SU-DHL-6 (cell line): ENCODE measurements at regions not wholly inside any gene's neighbourhood (a gene's known extent, or its start where the extent isn't known, plus 50 kb on each side); places are given as distances from the start of the nearest gene placed in this dataset.

Experiments used
- CTCF ChIP-seq: fragments of 200-600 bp; sonication (generic); IDR thresholded peaks from one replicate; pipeline ENCODE4 v1.5.1; 2017; ENCODE audit warnings: antibody characterized with exemption, mild to moderate bottlenecking, low read length, moderate library complexity; ENCODE audit not compliant: insufficient read depth, poor library complexity, severe bottlenecking
- EZH2phosphoT487 ChIP-seq: fragments of 200-600 bp; sonication (generic), shearing (Covaris generic); conservative IDR thresholded peaks from 2 replicates; pipeline ENCODE4 v1.6.1; 2018; ENCODE audit warnings: mild to moderate bottlenecking, antibody characterized with exemption, low read length, moderate library complexity, mixed read lengths

GRCh38 chr10:131749767-131750142 lies 151.1 kb upstream of the PPP2R2D start:
- TF ChIP-seq CTCF (no peak), EZH2phosphoT487 (no peak)
